Mucosa of rectum (tissue), 2 donors: ENCODE measurements at regions not wholly inside any gene's neighbourhood (a gene's known extent, or its start where the extent isn't known, plus 50 kb on each side); places are given as distances from the start of the nearest gene placed in this dataset.
"Not testable (repeated sequence)": the region's sequence is repeated elsewhere in the genome, so short reads cannot be mapped to it uniquely, and the experiment has no call there.

Experiments used
- H3K27ac ChIP-seq, 2 donors: one replicate each; pipeline ENCODE4 v1.7.0; 2013; ENCODE audit warnings: inconsistent platforms in 2 of 2, low read depth in 2 of 2, low read length in 2 of 2
- H3K27me3 ChIP-seq, 2 donors: one replicate each; pipeline ENCODE4 v1.7.0; 2013; ENCODE audit warnings: low read length in 2 of 2; ENCODE audit not compliant: control insufficient read depth in 2 of 2, insufficient read depth in 2 of 2
- H3K36me3 ChIP-seq, 2 donors: one replicate each; pipeline ENCODE4 v1.7.0; 2013; ENCODE audit warnings: low read length in 2 of 2; ENCODE audit not compliant: control insufficient read depth in 2 of 2, insufficient read depth in 2 of 2
- H3K4me1 ChIP-seq, 2 donors: one replicate each; pipeline ENCODE4 v1.7.0; 2013; ENCODE audit warnings: low read length in 2 of 2, mild to moderate bottlenecking in 1 of 2; ENCODE audit not compliant: control insufficient read depth in 2 of 2, insufficient read depth in 2 of 2
- H3K4me3 ChIP-seq, 2 donors: one replicate each; pipeline ENCODE4 v1.7.0; 2013; ENCODE audit warnings: low read length in 2 of 2
- H3K9ac ChIP-seq, 2 donors: one replicate each; pipeline ENCODE4 v1.7.0; 2013; ENCODE audit warnings: low read length in 2 of 2, low read depth in 1 of 2, mild to moderate bottlenecking in 1 of 2
- H3K9me3 ChIP-seq, 2 donors: one replicate each; pipeline ENCODE4 v1.7.0; 2013; ENCODE audit warnings: low read length in 2 of 2; ENCODE audit not compliant: control insufficient read depth in 2 of 2
- donor health status: healthy.
- donor health status: Normal muscosa, but diverticular disease.

GRCh38 chr13:69069554-69070133 is 1038.0 kb upstream of the ATXN8OS start:
- Histone ChIP-seq H3K9me3 (peaks cover 0 to 2% of the 10 kb centered on the region in 2 donors), H3K9ac (no peak overlapping the region), H3K27ac (no peak overlapping the region), H3K4me3 (no peak overlapping the region), H3K4me1 (no peaks in the 10 kb centered on the region), H3K36me3 (no peaks in the 10 kb centered on the region), H3K27me3 (no peaks in the 10 kb centered on the region)

DNA sequence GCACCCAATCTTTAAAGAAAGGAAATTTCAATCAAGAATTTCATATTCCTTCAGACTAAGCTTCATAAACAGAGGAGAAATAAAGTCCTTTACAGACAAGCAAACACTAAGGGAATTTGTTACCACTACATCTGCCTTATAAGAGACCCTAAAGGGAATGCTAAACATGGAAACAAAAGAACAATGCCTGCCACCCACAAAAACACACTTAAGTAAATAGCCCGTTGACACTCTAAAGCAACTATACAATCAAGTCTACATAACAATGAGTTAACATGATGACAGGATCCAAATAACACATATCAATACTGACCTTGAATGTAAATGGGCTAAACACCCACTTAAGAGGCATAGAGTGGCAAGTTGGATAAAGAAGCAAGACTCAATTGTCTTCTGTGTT is 1056.9 kb upstream of the ATXN8OS start:
- H3K9me3 ChIP-seq: no peaks in the 10 kb centered on the region
- H3K4me3 ChIP-seq: no peak overlapping the region
- H3K27ac ChIP-seq: no peak overlapping the region
- no peaks in the 10 kb centered on the region for H3K4me1 ChIP-seq
- no peaks in the 10 kb centered on the region for H3K36me3 ChIP-seq
- H3K9ac ChIP-seq: no peak overlapping the region
- H3K27me3 ChIP-seq: no peaks in the 10 kb centered on the region

- no peaks in the 10 kb centered on the region for H3K36me3 ChIP-seq
- H3K4me1 ChIP-seq: no peaks in the 10 kb centered on the region
- no peak overlapping the region for H3K4me3 ChIP-seq
- H3K9me3 ChIP-seq: no peaks in the 10 kb centered on the region
- no peak overlapping the region for H3K9ac ChIP-seq
- no peak overlapping the region for H3K27ac ChIP-seq
- H3K27me3 ChIP-seq: no peaks in the 10 kb centered on the region
Measured at GRCh38 chr13:69044629-69045028, 1063.0 kb upstream of the ATXN8OS start.

- H3K9ac ChIP-seq: no peak overlapping the region
- no peaks in the 10 kb centered on the region for H3K4me1 ChIP-seq
- H3K36me3 ChIP-seq: no peaks in the 10 kb centered on the region
- H3K4me3 ChIP-seq: no peak overlapping the region
- H3K9me3 ChIP-seq: no peaks in the 10 kb centered on the region
- no peaks in the 10 kb centered on the region for H3K27me3 ChIP-seq
- no peak overlapping the region for H3K27ac ChIP-seq
Measured at GRCh38 chr13:69040898-69041297, 1066.7 kb upstream of the ATXN8OS start.

- Histone ChIP-seq H3K9me3 (no peaks in the 10 kb centered on the region), H3K36me3 (no peaks in the 10 kb centered on the region), H3K9ac (no peak overlapping the region), H3K4me1 (no peaks in the 10 kb centered on the region), H3K27ac (no peak overlapping the region), H3K4me3 (no peak overlapping the region), H3K27me3 (no peaks in the 10 kb centered on the region)
Measured at GRCh38 chr13:69035771-69036170, 1071.9 kb upstream of the ATXN8OS start.

- Histone ChIP-seq H3K9me3 (no peaks in the 10 kb centered on the region), H3K4me1 (no peaks in the 10 kb centered on the region), H3K27ac (no peak overlapping the region), H3K9ac (no peak overlapping the region), H3K36me3 (no peaks in the 10 kb centered on the region), H3K4me3 (no peak overlapping the region), H3K27me3 (no peaks in the 10 kb centered on the region)
Measured at GRCh38 chr13:69028936-69029335, 1078.7 kb upstream of the ATXN8OS start.

DNA sequence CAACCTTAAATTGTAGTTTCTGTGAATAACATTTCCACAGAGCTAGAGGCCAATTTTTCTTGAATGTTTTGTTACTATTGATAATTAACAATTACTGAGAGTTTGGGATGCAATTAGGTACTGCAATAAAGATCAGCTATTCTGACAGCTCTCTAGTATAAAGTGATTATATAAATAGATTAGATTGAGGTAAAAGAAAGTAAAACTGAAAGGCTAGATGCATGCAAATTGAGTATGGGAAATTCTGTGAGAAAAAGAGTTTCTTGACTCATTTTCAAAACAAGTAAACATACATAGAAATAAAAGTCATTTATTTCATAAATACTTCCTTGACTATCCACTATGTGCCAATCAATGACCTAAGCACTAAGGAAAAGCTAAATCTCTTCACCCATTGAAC is 1087.5 kb upstream of the ATXN8OS start:
- Histone ChIP-seq H3K4me1 (no peaks in the 10 kb centered on the region), H3K4me3 (no peak overlapping the region)

DNA sequence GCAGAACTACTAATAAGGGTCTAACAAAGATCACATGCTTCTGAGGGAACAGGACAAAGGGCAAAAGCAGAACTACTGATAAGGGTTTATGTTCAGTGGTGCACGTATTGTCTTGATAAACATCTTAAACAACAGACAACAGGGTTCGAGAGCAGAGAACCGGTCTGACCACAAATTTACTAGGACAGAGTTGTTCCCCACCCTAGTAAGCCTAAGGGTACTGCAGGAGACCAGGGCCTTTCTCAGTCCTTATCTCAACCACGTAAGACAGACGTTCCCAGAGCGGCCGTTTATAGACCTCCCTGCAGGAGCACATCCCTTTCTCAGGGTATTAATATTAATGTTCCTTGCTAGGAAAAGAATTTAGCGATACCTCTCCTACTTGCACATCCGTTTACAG is 1089.5 kb upstream of the ATXN8OS start:
- H3K9ac ChIP-seq, H3K27me3 ChIP-seq, H3K9me3 ChIP-seq, H3K36me3 ChIP-seq, H3K4me3 ChIP-seq, H3K27ac ChIP-seq, H3K4me1 ChIP-seq: not testable (repeated sequence)

More for the DNA sequence above, 1087.5 kb upstream of the ATXN8OS start:
- Histone ChIP-seq H3K36me3 (no peaks in the 10 kb centered on the region), H3K27ac (no peak overlapping the region), H3K9me3 (no peaks in the 10 kb centered on the region), H3K9ac (no peak overlapping the region), H3K27me3 (no peaks in the 10 kb centered on the region)

DNA sequence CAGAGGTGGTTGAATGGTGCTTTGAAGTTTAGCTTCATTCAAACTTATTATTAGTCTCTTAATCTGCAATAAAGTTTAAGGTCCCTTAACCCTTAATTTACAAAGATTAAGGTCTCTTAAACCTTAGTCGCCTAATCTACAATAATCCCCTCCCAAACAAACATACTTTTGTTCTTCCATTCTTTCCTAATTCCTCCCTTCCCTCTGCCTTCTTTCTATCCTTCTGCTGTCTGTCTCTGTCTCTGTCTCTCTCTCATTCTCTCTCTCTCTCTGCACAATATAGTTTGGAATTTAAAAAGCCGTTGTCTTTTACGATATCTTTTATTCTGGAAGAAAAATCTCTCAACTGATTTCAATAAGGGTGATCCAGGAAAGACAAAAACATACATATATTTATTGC is 1096.8 kb upstream of the ATXN8OS start:
- no peak overlapping the region for H3K9ac ChIP-seq
- no peaks in the 10 kb centered on the region for H3K36me3 ChIP-seq
- H3K27me3 ChIP-seq: no peaks in the 10 kb centered on the region
- H3K4me3 ChIP-seq: no peak overlapping the region
- no peaks in the 10 kb centered on the region for H3K4me1 ChIP-seq
- H3K9me3 ChIP-seq: no peaks in the 10 kb centered on the region
- no peak overlapping the region for H3K27ac ChIP-seq

DNA sequence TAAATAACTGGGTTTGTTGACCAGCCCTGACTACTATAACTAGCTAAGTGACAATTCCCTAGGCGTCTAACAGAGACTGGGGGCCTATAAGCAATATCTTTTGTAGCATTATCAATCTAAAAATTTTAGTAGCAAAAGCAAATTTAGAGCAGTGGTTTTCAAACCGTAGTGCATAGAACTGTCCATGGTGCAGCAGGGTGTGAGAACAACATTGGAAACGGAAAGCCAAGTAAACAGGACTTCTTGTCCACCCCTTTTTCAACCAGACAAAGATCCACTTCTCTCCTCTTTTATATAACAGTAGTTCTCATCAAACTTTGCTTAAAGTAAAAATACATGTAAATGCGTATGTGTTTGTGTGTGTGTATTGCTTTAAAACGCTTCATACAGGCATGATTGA is 1099.1 kb upstream of the ATXN8OS start:
- Histone ChIP-seq H3K4me3 (no peak overlapping the region), H3K4me1 (no peaks in the 10 kb centered on the region)

DNA sequence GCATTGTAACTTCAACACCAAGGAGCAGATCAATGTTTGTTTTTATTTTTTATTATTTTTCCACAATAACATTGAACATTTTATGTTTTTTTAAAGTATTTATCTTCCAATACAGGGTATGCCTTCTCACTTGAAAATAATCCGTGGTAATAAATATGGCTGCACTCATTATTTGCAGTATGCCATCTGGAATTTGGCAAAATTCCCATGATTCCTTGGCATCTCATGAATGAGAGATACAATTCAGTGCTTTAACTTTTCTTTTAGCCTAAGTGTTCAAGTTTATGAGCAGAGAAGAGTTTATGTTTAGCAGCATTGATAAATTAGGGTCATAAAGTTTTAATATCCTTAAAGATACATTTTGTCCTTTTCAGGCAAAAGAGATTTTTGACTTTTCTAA is 1109.6 kb upstream of the ATXN8OS start:
- no peak overlapping the region for H3K27ac ChIP-seq

More for the DNA sequence above, 1099.1 kb upstream of the ATXN8OS start:
- no peaks in the 10 kb centered on the region for H3K27me3 ChIP-seq
- no peak overlapping the region for H3K9ac ChIP-seq
- H3K36me3 ChIP-seq: no peaks in the 10 kb centered on the region
- H3K9me3 ChIP-seq: no peaks in the 10 kb centered on the region
- no peak overlapping the region for H3K27ac ChIP-seq

More for the DNA sequence above, 1109.6 kb upstream of the ATXN8OS start:
- H3K9ac ChIP-seq: no peak overlapping the region
- H3K4me3 ChIP-seq: no peak overlapping the region
- H3K36me3 ChIP-seq: no peaks in the 10 kb centered on the region
- no peaks in the 10 kb centered on the region for H3K4me1 ChIP-seq
- peaks cover 0 to 3% of the 10 kb centered on the region in 2 donors for H3K9me3 ChIP-seq
- no peaks in the 10 kb centered on the region for H3K27me3 ChIP-seq
